ENCODE measurements at regions not wholly inside any gene's neighbourhood (a gene's known extent, or its start where the extent isn't known, plus 50 kb on each side); places are given as distances from the start of the nearest gene placed in this dataset.

- intact Hi-C loops (cut with DNase I), result no loop called here
- TF ChIP-seq CTCF (IDR thresholded peaks at IDR 0.05) (no peak), POLR2A (IDR thresholded peaks at IDR 0.05) (no peak)
Observed at GRCh38 chr9:27770541-27770940, 197.3 kb upstream of the C9orf72 start.

GRCh38 chr9:27771803-27772545 lies 198.7 kb upstream of the C9orf72 start:
- no peak overlapping the region for H3K4me3 ChIP-seq
- no peak for ATAC-seq
- no peaks in the 10 kb centered on the region for H3K27me3 ChIP-seq
- 36% methylated on average over 4 of the region's 4 CpGs for WGBS (ENCODE audit: insufficient coverage, low coverage, low lambda C conversion rate, missing lambda C conversion rate)
- no peaks in the 10 kb centered on the region for H3K9me3 ChIP-seq
- no peak for DNase-seq
- no peaks in the 10 kb centered on the region for H3K36me3 ChIP-seq
- no peaks in the 10 kb centered on the region for H3K4me1 ChIP-seq
- no peak overlapping the region for H3K27ac ChIP-seq
- no peak for TF ChIP-seq POLR2A (IDR thresholded peaks at IDR 0.05)
- no peak for TF ChIP-seq CTCF (IDR thresholded peaks at IDR 0.05)
- intact Hi-C loops (cut with DNase I), result no loop called here

More at GRCh38 chr9:27770541-27770940, 197.3 kb upstream of the C9orf72 start:
- Histone ChIP-seq H3K4me1 (no peaks in the 10 kb centered on the region), H3K27ac (no peak overlapping the region), H3K4me3 (no peak overlapping the region), H3K9me3 (no peaks in the 10 kb centered on the region), H3K36me3 (no peaks in the 10 kb centered on the region), H3K27me3 (no peaks in the 10 kb centered on the region)
- DNase-seq, result no peak
- WGBS (ENCODE audit: insufficient coverage, low coverage, low lambda C conversion rate, missing lambda C conversion rate), result 58% methylated on average over 5 of the region's 5 CpGs
- no peak for ATAC-seq

GRCh38 chr9:27784847-27785713 lies 211.8 kb upstream of the C9orf72 start:
- intact Hi-C loops (cut with DNase I), result no loop called here
- no peak for TF ChIP-seq POLR2A (IDR thresholded peaks at IDR 0.05)
- no peak for TF ChIP-seq CTCF (IDR thresholded peaks at IDR 0.05)
- H3K27me3 ChIP-seq, result no peaks in the 10 kb centered on the region

GRCh38 chr9:27785714-27786100 lies 212.4 kb upstream of the C9orf72 start:
- Histone ChIP-seq H3K4me3 (no peak overlapping the region), H3K4me1 (no peaks in the 10 kb centered on the region), H3K27ac (no peak overlapping the region), H3K9me3 (no peaks in the 10 kb centered on the region), H3K36me3 (no peaks in the 10 kb centered on the region), H3K27me3 (no peaks in the 10 kb centered on the region)
- ATAC-seq (no peak), DNase-seq (no peak)
- no peak for TF ChIP-seq POLR2A (IDR thresholded peaks at IDR 0.05)
- intact Hi-C loops (cut with DNase I), result no loop called here

More at GRCh38 chr9:27784847-27785713, 211.8 kb upstream of the C9orf72 start:
- H3K36me3 ChIP-seq, result no peaks in the 10 kb centered on the region
- H3K4me3 ChIP-seq, result no peak overlapping the region
- ATAC-seq (no peak), DNase-seq (no peak)
- 32% methylated on average over 4 of the region's 7 CpGs for WGBS (ENCODE audit: insufficient coverage, low coverage, low lambda C conversion rate, missing lambda C conversion rate)
- no peaks in the 10 kb centered on the region for H3K4me1 ChIP-seq
- H3K9me3 ChIP-seq, result no peaks in the 10 kb centered on the region
- H3K27ac ChIP-seq, result no peak overlapping the region

- DNase-seq, result no peak
- intact Hi-C loops (cut with DNase I), result no loop called here
Observed at GRCh38 chr9:27787891-27788290, 214.6 kb upstream of the C9orf72 start.

More at GRCh38 chr9:27787891-27788290, 214.6 kb upstream of the C9orf72 start:
- H3K4me1 ChIP-seq, result no peaks in the 10 kb centered on the region
- H3K4me3 ChIP-seq, result no peak overlapping the region
- no peaks in the 10 kb centered on the region for H3K36me3 ChIP-seq
- TF ChIP-seq POLR2A (IDR thresholded peaks at IDR 0.05) (no peak), CTCF (IDR thresholded peaks at IDR 0.05) (peak in 1 of 4 donors; percentile 19)
- WGBS (ENCODE audit: insufficient coverage, low coverage, low lambda C conversion rate, missing lambda C conversion rate), result 43% methylated on average over 2 of the region's 2 CpGs
- no peaks in the 10 kb centered on the region for H3K27me3 ChIP-seq
- no peaks in the 10 kb centered on the region for H3K9me3 ChIP-seq
- ATAC-seq, result no peak
- no peak overlapping the region for H3K27ac ChIP-seq

All from right lobe of liver (tissue), 6 donors.